ENCODE measurements at regions not wholly inside any gene's neighbourhood (a gene's known extent, or its start where the extent isn't known, plus 50 kb on each side); places are given as distances from the start of the nearest gene placed in this dataset.

DNA sequence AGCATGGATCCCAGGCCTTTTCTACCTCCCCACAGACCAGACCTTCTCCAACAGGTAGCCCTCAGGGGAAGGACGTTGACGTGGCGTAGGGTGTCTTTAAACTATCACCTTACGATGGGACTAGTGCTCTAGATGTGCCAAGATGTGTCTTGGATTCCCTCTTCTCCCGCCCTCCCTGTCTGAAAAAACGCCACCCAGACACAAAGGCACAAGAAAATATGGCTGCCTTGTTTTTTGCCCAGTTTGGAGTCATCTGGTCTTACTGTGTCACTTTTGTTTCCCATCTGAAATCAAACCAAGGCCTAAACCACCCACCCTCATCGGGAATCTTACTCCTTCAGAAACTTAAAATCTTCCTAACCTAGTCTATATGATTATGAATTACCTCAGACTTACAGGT is 235.4 kb downstream of the OR13H1 start:
- no peak for DNase-seq

DNA sequence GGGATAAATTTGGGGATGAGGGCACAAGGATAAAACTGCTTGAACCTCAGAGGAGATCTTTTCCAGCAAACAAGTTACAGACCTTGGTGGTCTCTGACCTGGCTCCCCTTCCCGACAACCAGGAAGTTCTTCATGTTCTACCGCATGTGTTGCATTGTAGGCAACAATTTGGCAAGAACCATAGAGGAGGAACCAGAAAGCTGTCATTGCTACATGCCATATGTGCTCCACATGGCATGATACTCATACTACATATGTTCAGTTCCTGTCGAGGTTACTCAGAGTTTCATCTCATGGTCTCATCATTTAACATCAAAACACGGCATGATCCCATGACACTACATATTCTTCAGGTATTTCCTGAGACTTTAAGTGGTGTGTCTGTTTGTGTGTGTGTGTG is 235.9 kb downstream of the OR13H1 start:
- DNase-seq: no peak

DNA sequence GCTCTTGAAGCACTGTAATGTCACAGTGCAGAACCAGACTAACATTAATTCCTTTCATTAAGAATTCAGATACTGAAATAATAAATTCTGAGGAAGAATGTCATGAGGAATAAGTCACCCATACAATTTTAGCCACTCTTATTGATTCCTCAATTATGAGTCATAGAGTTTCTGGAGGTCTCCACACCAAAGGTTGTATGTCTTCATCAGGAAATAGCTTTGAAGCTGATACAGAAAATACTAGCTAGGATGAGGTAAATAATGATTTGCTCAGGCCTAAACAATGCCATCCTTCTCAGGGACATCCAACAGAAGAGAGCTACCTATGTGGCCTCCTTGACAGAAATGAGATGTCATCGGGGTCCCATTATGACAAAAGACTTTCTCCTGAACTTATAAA is 238.8 kb downstream of the OR13H1 start:
- DNase-seq: no peak

DNA sequence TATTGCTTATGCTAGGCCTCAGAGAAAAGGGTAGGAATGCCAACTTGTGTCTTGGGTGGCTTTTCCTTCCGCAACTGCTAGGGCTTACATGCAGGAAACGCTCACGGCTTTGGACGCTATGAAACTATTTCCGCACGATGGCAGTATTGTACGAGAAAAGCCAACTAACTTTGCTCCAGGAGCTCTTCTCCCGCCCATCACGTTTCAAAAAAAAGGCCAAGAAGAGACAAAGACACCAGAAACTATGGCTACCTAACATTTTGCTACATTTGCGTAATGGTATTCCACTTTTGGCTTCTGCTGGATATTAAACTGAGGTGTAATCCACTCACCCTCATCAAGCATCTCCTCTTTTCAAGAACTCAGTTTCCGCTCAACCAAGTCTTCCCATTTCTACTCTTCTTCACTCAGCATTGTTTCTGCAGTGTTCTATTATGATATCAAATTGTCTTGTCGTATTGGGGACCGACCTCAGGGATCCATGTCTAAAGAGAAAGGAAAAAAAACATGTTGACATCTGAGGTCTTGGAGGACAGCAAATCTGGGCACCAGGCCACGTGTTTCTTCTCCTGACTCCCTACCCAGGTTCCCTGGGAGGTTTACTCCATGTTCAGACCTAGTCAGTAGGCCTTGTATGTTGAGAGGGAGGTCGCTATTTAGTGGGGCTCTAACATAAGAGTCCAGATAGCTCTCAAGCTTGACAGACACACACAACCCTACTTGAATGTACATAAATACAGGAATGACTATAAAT is 239.4 kb upstream of the STK26 start:
- DNase-seq: no peak

DNA sequence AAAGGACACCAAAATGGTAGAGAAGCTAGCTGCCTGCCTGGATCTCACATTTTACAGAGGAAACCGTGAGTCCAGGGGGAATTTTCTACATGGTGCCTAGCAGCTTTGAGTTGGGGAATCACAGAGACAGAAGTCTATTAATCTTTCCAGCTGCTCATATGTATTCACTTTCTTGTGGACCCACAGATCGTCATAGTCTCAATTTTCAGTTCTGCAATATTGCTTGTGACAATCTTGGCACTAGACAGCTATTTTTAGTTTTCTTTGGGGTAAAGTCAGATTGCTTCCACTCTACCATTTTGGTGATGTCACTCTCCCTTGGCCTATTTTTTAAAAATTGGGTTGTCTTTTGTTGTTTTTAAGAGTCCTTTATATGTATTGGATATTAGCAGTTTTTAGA is 233.4 kb upstream of the STK26 start:
- DNase-seq: no peak

DNA sequence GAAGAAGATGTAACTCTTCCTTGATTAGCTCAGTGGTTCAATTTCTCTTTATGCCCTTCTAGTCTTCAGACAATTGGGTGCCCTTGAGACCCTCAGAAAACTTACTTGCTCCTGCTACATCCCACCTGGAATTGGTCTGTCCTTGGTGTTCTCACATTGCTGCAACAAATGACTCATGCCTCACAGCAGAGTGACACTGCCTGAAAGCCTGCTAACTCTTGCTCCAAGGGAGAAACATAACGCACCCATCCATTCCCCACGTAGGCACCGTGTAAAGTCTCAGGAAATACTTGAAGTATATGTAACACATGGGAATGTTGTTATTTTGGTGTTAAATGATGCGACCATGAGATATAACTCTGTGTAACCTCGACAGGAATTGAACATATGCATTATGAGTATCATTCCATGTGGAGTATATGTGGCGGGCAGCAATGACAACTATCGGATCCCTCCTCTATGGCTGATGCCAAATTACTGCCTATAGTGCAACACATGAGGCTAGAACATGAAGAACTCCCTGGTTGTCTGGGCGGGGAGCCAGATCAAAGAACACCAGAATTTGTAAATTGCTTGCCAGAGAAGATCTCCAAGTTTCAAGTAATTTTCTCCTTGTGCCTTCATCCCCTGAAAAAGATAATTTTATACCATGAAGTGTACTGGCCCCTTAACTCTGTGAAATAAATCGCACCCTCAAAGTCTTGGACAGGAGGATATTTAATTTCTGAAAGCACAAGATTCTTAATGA is 231.3 kb upstream of the STK26 start:
- no peak for DNase-seq

DNA sequence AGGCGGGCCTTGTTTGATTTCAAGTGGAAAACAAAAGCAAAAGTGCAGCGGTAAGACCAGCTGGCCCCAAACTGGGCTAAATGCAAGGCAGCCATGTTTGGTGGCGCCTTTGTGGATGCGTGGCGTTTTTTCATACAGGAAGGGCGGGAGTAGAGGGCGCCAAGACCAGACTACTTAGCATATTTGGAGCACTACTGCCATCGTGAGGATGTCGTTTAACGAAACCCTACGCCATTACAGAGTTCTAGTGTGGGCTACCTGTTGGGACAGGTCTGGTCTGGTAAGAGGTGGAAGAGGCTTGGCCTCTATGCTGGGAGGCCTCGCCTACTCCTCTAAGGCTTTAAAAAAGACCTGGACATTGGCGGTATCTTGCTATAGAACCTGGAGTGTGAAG is 230.7 kb upstream of the STK26 start:
- DNase-seq: no peak

DNA sequence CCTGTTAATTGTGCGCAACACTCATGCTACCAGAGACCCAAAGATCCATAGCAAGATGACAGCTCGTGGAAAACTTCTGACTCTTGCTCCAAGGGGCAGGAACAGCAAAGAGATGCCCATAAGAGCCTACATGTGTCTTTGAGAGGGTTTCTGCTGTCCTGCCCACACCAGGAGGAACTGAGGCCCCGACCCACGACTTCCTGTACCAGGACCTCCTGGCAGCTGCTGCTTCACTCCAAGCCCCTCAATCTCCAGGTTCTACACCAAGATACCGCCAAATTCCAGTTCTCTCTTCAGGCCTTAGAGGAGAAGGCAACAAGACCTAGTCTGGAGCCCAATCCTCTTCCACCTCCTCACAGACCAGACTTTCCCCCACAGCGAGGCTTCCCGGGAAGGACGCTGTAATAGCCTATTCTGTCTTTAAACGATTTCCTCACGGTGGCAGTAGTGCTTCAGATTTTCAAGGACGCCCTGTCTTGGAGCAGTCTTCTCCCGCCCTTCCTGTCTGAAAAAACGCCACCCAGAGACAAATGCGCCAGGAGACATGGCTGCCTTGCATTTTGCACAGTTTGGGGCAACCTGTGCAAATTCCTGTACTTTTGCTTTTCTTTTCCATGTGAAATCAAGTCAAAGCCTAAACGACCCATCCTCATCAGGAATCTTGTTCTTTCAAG is 230.2 kb upstream of the STK26 start:
- no peak for DNase-seq

DNA sequence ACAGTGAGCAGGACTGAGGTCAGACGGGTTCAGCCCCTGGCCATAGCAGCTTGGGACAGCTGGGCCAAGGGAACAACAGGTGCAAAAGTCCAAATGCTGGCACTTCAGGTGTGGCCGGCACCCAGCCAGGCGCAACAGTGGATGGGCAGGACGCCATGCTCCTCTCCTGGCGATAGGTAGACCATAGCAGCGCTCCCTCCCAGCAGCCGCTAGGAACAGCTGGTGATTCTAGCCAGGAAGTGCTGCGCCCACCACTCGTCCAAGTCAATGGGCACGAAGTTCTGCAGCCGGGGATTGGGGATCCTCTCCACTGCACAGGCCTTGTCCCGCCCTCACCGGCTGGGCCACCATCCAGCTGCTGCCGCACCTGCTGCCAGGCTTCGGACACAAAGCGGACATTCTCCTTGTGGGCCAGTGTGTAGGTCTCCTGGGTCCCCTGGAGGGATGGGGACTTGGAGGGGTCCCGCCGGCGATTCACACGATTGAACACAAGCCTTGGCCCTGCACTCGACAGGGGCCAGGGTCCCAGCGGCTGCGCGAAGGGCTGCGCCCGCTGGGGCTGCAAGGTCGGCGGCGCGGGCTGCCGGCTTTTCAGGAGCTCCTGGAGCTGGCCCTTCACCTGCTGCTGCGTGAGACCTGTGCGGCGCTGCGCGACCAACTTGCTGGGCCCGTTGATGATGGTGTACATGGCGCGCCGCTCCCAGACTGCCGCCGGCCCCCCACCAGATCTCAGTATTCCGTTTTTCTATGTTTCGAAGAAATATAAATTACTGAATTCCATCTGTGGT is 227.5 kb upstream of the STK26 start:
- no peak for DNase-seq

DNA sequence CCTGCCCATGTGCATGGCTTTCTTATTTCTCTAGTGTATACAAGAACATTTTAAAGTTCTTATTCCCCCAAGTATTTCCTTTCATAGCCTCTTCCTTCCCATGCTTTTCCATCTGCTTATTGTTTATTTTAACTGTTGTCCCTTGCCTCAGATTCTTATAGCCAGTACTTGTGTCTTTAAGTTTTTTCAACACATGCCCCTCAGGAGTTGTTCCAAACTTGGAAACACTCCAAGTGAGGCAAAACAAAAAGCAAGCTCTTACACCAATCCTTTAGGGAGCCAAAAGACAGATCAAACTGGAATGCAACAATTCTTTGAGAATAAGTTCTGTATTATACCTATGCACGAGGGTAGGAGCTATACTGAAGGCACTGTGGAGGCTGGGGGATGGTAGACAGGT is 222.0 kb upstream of the STK26 start:
- no peak for DNase-seq

DNA sequence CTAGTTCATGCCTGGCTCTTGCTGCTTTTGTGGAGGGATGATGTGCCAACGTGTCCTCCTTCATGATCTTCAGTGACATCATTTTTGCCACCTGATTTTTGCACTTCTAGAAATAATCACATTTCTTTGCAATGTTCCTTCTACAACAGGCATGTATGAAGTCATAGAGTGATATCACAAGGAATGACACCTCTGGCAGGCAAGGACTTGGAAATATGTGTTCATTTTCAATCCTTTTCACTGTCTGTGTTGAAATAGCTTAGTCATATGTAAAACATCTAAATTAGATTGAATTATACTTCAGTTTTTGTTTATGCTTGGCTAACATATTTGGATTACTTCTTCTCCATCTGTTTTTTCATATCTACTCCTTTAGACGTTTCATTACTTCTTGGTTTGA is 221.2 kb upstream of the STK26 start:
- DNase-seq: no peak

DNA sequence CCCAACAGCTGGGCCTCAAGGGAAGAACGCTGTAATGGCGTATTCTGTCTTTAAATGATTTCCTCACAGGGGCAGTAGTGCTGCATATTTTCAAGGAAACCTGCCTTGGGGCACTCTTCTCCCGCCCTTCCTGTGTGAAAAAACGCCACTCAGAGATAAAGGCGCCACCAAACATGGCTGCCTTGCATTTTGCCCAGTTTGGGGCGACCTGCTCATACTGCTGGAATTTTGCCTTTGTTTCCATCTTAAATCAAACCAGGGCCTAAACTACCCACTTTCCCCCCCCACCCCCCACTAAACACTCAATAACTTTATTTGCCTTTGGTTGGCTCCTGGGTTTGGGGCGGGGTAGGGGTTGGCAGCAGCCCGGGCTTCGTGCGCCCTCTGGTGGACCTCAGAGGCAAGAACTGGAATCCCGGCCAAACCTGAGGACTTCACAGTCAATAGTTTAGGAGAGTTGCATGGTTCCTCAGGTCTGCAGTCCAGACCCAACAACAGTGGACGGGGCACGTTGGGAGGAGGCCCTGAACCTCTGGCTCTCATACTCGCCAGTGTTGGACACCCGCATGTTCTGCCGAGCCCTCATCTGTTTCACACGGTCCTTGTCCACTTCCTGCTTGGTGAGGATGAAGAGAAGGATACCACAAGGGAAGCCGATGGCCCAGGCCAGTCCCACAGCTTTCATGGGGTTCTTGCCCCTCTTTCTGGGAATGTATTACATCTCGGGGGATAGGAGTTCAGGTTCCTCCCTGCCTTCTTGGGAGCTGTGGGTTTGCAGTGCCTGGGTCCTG is 220.1 kb upstream of the STK26 start:
- peak; percentile 28 for DNase-seq

DNA sequence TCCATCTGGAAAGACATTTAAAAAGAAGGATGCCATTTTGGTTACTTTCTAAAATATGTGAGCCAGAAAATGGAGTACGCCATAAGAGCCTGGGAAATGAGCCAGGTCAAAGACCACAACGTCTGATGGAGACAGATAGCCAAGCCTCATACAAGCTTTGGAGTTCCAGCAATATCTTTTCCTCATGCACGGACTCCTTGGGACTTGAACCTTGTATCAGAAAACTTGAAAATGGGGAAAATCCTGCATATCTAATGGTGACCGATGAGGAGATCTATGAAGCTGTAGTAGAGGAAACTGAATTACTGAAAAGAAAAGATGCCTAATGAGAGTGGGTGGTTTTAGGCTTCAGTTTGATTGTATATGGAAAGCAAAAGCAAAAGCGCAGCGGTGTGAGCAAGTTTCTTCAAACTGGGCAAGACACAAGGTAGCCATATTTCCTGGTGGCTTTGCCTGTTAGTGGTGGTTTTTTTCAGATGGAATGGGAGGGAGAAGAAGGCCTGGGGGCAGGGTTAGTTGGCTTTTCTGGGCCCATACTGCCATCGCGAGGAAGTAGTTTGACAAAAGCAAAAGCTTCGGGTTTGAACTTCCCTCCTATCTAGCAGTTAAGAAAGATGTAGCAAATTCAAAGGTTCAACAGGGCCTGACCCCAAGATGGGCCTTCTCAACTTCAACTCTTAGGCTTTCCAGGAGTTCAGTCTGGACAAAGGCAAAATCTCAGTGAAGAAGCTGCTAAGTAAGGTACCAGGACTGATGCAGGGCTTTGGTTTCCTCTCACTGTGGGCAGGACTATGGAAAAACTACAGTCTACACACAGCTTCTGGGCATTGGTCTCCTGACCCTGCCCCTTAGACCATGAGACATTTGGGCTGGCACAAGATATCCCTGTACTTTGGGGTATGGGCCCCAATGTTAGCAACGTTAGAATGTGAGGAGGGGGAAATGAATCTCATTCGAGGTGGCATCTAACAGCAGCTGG is 210.0 kb upstream of the STK26 start:
- peak; percentile 89 for DNase-seq

DNA sequence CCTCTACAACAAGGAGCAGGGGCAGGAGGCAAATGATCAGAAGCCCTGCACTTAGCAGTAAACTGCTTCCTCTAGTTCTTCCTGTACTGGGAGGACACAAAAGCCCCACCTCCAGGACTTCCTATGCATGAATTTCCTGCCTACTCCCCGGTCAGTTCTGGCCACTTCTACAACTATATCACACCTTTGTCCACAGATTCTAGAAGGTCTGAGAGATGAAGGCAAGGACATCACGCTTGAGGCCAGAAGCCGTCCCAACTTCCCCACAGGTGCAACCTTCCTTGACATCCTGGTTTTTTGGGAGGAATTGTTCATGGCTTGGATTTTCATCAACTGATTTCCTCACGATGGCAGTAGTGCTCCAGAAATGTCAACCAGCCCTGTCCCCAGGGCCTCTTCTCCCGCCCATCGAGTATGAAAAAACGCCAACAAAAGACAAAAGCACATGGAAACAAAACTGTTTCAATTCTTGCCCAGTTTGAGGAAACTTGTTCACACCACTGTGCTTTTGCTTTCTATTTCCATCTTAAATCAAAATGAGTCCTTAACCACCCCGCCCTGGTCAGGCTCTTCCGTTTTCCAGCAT is 206.5 kb upstream of the STK26 start:
- DNase-seq: peak; percentile 69

DNA sequence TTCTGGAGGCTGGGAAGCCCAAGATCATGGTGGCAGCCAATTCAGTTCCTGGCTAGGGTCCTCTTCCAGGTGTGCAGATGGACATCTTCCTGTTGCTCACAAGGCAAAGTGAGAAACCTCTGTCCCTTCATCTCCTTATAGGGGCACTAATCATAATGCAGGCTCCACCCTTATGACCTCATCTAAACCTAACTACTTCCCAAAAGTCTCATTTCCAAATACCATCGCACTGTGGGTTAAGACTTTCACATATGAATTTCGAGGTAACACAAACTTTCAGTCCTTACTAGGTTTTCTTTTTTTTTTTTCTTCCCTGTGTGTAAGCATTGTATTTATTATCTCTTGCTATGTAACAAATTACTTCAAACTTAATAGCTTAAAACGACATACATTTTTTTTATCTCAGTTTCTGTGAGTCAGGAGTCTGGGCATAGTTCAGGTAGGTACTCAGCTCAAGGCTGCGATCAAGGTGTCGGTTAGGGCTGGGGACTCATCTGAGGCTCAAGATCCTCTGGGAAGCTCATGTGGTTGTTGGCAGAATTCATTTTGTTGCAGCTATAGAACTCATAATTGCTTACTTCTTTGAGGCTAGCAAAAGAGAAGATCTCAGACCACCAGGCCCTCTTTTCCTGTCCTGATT is 204.7 kb upstream of the STK26 start:
- DNase-seq: peak; percentile 30

DNA sequence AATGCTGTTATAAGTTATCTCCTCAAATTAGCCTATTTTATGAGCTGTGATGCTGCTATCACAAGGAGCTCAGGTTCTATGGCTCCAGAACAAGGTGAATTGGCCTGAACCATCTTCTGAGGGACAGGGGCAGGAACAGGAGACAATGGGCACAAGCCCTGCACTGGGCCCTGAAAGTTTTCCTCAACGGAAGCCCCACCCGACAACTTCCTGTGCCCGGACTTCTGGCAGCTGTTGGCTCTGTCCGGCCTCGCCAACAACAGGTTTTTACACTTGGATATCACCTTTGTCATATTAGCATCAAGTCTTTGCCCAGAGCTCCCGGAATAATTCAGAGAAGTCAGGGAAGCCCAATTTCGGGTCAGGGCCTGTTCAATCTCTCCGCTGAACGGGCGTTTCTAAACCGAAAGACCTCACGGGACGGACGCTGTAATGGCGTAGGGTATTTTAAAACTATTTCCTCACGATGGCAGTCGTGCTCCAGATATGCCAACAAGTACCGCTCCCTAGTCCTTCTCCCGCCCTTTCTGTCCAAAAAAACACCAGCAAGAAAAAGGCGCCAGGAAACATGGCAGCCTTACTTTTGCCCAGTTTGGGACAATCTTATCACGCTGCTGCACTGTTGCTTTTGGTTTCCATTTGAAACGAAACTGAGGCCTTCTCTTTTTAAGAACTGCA is 201.0 kb upstream of the STK26 start:
- DNase-seq: no peak

DNA sequence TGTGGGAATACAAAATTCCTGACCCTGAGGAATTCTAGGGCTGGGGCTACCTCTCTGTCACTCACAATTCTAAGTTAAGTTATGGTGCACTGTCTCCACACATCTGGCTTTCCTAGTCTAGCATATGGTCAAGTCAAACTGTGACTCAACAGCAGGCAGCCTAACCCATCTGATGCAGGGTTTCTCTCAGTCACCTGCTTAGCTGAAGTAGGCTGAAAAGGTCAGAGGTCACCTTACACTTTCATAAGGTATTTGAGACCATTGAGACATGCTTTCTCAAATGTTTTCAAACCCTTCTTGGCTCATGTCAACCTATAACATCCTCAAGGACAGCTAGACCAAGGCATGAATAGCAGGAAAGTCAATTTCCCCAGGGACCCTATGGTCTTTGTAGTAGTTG is 196.5 kb upstream of the STK26 start:
- DNase-seq: no peak

DNA sequence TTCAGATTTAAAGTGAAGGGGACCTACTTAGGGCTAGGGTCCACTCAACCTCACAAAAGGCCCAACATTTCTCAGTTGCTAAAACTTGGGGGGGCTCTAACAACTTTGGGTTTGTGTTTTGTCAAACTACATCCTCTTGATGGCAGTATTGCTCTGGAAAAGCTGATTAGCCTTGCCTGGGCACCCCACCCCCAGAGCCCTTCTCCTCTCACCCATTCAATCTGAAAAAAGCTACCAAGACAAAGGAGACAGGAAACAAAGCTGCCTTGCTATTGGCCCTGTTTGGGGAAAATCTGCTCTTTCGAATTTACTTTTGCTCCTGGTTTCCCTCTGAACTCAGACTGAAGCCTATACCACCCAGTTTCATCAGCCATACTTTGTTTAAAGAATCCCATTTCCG is 195.2 kb upstream of the STK26 start:
- DNase-seq: peak; percentile 91

DNA sequence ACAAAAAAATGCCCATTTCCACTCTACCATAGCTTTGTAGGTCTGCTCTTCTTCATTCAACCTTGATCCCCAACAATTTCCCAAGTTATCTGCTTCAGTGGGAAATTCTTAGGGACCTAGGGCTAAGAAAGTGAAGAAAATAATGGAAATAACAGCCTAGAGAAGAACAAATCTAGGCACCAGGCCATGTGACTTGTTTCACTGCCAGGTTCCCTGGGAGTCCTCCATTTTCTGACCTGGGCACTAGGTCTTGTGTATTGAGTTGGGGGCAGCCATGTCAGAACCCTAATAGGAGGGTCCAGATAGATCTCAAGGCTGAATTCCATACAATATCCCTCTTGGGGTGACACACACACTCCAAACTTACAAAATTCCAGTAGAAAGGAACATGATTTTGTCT is 194.6 kb upstream of the STK26 start:
- DNase-seq: peak; percentile 73

Measured in hematopoietic multipotent progenitor cell treated with erythropoietin and hydrocortisone succinate and interleukin-3 and kit ligand, for 4 days (in vitro differentiated cells).